GM18520 (cell line): ENCODE measurements at regions not wholly inside any gene's neighbourhood (a gene's known extent, or its start where the extent isn't known, plus 50 kb on each side); places are given as distances from the start of the nearest gene placed in this dataset.

Experiments
- ATAC-seq: cut with Tn5 transposase; IDR thresholded peaks from one replicate; pipeline ENCODE4 v1.9.1; 2021; ENCODE audit not compliant: unreplicated experiment

DNA sequence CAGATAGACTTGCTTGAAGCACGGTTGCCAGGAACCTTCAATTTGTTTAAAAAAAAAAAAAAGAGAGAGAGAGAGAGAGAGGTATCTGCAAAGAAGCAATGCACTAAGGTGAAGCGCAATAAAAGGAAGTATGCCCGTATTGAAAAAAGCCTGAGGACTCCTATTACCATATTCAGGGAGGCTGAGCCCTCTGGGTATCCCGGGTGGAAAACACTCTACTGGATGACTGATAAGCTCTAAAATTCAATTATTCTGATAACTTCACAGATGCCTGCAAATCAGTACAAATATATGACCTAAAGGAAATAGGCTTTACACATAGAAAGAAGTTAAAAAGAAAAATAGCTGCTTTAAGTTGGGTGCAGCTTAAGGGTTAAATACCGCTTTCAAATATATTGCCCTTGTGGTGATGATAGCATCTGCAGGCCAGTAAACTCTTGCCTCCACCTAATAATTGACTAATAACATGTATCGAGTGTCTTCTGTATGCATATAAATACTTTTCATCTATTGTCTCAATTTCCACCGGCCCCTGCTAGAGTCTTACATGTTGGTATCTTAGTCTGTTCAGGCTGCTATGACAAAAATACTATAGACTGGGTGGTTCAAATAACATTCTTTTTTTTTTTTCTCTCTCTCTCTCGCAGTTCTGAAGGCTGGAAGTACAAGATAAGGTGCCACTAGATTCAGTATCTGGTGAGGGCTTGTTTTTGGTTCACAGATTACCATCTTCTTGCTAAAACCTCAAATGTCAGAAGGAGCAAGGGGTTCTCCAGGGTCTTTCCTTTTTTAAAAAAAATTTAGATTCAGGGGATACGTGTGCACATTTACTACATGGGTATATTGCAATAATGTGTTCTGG, 187.4 kb upstream of the JARID2 start:
- ATAC-seq: no peak

DNA sequence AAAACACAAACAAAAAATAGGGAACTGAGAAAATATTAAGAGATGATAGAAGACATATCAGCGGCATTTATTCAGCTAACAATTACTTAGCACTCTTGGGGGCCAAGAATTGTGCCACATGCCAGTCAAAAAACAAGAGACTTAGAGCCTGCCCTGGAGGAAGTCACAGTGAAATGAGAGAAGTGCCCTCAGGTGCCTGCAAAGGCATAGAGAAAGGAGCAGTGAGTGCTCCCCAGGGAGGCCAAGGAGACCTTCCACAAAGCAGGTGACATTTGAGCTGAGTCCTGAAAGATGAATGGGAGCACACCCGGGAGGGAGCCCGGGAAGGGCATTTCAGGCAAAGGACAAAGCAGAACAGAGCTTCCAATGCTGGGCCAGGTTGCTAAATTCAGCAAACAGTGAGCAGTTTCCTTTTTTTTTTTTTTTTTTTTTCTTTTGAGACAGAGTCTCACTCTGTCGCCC, 184.7 kb upstream of the JARID2 start:
- ATAC-seq: no peak

- no peak for ATAC-seq
These were observed 183.9 kb upstream of the JARID2 start for GRCh38 chr6:15061908-15062515.

GRCh38 chr6:15062516-15063252, 183.2 kb upstream of the JARID2 start:
- no peak for ATAC-seq

- no peak for ATAC-seq
These were observed 182.5 kb upstream of the JARID2 start for GRCh38 chr6:15063253-15063853.

DNA sequence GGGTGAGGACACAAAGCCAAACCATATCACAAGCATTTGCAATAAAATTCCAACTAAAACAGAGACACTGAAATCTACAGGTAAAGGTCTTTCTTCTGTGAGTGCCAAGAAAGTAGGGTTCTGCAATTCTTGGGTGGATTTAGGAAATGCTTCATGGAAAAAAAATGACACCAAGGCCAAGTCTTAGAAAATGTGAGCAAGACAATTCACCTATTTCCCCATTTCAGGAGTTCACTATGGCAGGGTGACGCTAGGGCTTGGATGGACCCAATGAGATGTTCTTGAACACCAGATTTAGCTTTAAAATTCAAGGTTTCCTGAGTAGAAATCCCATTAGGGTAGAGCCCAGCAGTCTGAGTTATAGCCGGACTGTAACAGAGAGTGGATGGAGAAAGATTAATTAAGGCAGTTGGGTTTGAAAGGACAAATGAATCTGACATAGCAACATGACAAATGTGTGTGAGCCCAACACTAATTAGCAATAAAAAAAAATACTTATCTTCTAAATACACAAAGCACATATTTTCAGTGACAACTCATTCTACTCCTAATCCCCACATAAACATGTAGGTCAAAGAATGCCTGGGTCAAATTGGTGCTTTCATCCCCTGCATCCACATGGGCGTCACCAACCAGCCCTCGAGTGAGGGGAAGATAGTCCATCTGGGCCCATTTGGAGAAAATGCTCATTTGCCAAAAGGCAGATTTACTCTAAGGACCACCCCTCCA, 180.4 kb upstream of the JARID2 start:
- no peak for ATAC-seq

DNA sequence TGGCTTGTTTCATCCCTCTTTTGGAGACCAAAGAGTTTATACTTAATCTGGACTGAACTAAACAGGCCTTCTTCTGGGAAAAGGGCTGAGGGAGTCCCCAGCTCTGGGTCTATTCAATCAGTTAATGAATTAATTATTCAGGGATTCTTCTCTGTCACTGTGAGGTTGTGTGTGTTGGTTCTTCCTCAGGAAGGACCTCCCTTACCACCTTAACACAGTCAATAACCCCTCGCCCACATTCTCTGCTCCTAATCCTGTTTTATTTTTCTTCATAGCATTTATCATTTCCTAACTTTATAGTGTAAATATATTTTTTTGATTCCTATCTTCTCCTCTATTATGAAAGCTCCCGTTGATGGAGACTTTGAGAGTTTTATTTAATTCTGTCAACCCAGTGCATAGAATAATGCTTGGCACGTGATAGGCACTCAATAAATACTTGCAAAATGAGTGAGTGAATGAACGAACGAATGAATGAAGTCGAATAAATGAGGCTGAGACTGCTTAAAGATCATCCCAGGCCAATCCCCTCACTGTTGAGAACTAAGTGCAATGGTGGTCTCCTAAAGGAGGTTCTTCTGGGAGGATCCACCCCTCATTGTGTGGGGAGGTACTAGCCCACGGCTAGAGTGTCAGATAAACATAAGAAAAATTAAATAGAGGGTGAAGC, 179.6 kb upstream of the JARID2 start:
- no peak for ATAC-seq

DNA sequence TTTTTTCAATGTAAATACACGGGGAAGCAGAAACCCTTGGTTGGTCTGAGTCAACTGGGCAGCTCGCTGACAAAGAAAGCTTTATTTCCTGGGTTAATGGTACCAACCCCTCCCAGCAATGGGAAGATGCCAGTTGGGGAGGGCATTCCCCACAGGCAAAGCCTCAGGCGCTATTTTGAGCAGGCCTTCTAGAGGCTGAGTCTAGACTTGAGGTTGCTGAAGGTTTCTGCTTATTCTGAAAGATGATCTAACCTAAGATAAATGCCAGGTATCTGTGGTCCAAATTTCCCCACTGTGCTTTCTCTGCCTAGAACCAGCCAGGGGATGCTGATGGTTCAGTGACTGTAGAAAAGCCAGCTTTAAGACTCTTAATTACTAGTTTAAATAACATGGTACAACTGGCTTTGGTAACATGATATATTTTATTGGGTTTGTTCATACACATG, 172.5 kb upstream of the JARID2 start:
- no peak for ATAC-seq

DNA sequence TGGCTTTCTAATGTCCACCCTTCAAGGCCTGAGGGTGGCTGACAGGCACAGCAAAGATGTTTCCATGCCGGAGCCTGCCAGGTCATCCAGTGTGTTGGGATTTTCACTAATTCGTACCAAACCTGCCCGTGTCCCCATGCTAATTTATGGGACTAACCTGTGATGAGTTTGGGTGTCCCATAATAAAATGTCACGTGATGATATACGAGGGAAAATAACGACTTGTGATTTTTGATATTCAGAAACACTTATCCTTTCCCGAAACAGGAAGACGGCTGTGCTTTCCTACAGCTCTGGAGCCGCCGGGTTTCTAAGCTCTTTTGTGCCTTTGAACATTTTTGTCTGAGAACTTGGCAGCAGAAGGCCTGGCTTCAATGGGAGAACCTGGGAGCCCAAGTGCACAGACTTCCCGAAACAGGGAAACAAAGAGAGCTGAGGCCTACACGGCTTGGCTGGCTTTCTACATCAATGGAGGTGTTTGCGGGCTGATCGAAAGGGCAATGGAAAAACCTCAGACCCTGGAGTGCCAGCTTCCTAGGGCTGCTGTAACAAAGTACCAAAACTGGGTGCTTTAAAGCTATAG, 171.9 kb upstream of the JARID2 start:
- ATAC-seq: no peak

DNA sequence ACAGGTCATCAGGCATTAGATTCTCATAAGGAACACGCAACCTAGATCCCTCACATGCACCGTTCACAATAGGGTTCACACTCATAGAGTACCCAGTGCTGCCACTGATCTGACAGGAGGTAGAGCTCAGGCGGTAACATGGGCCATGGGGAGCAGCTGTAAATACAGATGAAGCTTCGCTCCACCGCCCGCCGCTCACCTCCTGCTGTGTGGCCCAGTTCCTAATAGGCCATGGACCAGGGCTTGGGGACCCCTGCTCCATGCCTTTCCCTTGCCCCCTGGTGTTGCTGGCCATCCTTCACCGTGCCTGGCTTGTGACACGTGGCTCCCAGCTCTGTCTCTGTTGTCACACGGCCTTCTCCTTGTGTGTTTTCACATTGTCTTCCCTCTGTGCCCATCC, 171.1 kb upstream of the JARID2 start:
- no peak for ATAC-seq

GRCh38 chr6:15076565-15076964, 169.3 kb upstream of the JARID2 start:
- ATAC-seq: no peak

DNA sequence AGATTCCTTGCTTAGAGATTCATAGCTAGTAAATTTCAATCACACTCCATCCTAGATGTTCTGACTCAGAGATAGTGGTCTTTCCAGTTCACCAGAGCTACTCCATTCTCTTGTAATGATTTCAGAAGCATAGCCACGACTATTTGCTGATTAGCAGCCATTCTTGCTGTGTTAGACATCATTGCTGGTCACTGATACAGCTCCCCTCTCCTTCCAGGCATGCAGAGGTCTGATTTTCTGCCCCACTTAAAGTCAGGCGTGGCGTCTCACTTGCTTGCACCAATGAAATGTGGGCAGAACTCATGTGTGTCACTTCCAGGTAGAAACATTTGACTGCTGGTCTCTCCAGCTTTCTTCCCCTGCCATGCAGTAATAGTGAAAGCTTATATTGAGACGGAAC, 168.9 kb upstream of the JARID2 start:
- no peak for ATAC-seq

GRCh38 chr6:15077961-15078360, 167.9 kb upstream of the JARID2 start:
- ATAC-seq: no peak

- no peak for ATAC-seq
These were observed 166.5 kb upstream of the JARID2 start for GRCh38 chr6:15079288-15079817.

GRCh38 chr6:15080895-15081294, 165.0 kb upstream of the JARID2 start:
- ATAC-seq: no peak

DNA sequence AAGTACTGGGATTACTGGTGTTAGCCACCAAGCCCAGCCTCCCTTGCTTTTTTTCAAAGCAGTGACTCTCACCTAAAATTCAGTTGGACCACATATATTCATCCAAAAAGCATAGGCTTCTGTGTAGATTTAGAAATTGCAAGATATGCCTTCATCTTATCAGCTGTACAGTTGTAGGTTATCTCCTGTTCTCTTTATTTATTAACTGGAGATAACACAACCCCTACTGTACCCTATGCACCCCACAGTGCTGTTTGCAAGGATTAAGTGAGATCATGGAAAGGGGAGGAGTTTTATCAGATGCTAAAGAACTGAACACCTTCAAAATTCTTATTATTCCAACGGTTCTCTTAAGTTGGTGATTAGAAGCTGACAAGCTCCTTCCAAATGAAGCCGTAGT, 164.4 kb upstream of the JARID2 start:
- no peak for ATAC-seq

GRCh38 chr6:15082708-15083107, 163.2 kb upstream of the JARID2 start:
- ATAC-seq: no peak

- ATAC-seq: no peak
These were observed 159.3 kb upstream of the JARID2 start for GRCh38 chr6:15086348-15087158.

GRCh38 chr6:15087186-15087589, 158.7 kb upstream of the JARID2 start:
- no peak for ATAC-seq
